Heart left ventricle (tissue), 13 donors: ENCODE measurements at regions not wholly inside any gene's neighbourhood (a gene's known extent, or its start where the extent isn't known, plus 50 kb on each side); places are given as distances from the start of the nearest gene placed in this dataset.

Source experiments
- POLR2A ChIP-seq, 2 donors: fragments of 450-650 bp; IDR thresholded peaks; one replicate each; pipeline ENCODE4 v1.6.1; 2017; ENCODE audit warnings: antibody characterized with exemption in 2 of 2, mild to moderate bottlenecking in 2 of 2, moderate library complexity in 2 of 2
- TF ChIP-seq, protein P1 (sequence below), 12 donors: fragments of 200-600 bp; sonication (generic) in 4 of 12; IDR thresholded peaks; one replicate each; pipeline versions ENCODE4 v1.5.0 to v1.8.0; 2018 to 2022; ENCODE audit warnings: antibody characterized with exemption in 12 of 12, mild to moderate bottlenecking in 5 of 12
- donor health status: ischemic (EF 13 %, LVEDD 7.1; RV severe dilation, severe dysfunction).
- donor health status: DM: no; HTN: yes; CAD: no.
- donor health status: DM: no; HTN: no; CAD: no.
- donor health status: ischemic (EF 25% LVEDD 6.9; RV normal size, moderate dysfunction).
- donor health status: ischemic (EF 25% LVEDD 5.7; RV mildly dilated, moderate dysfunction).
- donor health status: ischemic (EF 35%, LVEDD 5.7; RV mildly dilated, moderate dysfunction).
- donor health status: nonischemic (EF 11% LVEDD 7.7; RV severe dilation, severe dysfunction).
- donor health status: DM: yes; HTN: yes; CAD: no.
- donor health status: PGD.
- donor health status: ischemic (EF 29% LVEDD 5.4; RV normal size, mild dysfunction).
- donor health status: nonischemic (EF 23%, LVEDD 6.1; RV moderate dilation, normal function).

DNA sequence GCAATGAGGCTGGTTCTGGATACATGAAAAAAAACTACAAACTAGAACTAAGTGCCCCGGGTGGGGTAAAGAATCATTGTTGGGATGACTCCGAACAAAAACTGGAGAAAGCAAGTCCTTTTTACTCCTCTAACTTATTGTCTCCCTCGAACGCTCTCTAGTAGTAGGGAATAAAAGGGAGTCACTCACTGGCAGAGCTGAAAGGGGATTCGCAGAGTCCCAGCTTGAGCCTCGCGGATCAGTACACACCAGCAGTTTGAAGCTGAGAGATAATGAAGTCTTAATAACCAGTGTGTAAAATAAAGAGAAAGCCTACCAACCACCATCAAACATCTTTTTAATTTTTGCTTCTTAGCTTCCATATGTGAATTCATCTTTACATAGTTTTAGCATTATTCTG, 521.9 kb upstream of the ARX start:
- TF ChIP-seq, protein P1, sequence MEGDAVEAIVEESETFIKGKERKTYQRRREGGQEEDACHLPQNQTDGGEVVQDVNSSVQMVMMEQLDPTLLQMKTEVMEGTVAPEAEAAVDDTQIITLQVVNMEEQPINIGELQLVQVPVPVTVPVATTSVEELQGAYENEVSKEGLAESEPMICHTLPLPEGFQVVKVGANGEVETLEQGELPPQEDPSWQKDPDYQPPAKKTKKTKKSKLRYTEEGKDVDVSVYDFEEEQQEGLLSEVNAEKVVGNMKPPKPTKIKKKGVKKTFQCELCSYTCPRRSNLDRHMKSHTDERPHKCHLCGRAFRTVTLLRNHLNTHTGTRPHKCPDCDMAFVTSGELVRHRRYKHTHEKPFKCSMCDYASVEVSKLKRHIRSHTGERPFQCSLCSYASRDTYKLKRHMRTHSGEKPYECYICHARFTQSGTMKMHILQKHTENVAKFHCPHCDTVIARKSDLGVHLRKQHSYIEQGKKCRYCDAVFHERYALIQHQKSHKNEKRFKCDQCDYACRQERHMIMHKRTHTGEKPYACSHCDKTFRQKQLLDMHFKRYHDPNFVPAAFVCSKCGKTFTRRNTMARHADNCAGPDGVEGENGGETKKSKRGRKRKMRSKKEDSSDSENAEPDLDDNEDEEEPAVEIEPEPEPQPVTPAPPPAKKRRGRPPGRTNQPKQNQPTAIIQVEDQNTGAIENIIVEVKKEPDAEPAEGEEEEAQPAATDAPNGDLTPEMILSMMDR (IDR thresholded peaks at IDR 0.05): no peak
- no peak for TF ChIP-seq POLR2A (IDR thresholded peaks at IDR 0.05)
